Epithelial cell of prostate (primary cell): ENCODE measurements at regions not wholly inside any gene's neighbourhood (a gene's known extent, or its start where the extent isn't known, plus 50 kb on each side); places are given as distances from the start of the nearest gene placed in this dataset.

ENCODE experiments used
- DNase-seq: peaks from one replicate; pipeline ENCODE4 v3.0.0-alpha.2; 2011; ENCODE audit warnings: low read depth, low spot score
- H3K27ac ChIP-seq: fragments of 450-650 bp; 2 replicates; pipeline ENCODE4 v1.5.1; 2017; ENCODE audit warnings: mild to moderate bottlenecking

DNA sequence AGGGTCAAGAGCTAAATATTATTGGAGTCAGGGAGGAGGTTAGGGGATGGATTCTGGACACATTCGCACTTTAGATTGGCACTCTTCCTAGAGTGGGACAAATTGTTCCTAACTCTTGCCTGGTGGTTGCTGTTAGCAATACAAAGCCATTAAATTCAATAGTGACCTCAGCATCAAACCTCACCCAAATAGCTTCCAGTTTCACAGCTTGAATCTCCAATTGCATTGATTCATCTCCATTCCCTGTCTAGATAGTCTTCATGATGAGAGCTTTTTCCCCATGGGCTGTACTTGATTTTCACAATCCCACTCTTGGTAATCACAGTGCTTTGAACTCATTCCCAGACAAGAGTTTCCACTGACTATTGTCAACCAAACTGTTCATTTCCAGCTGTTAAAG lies 585.9 kb upstream of the SYT4 start:
- no peak overlapping the region for H3K27ac ChIP-seq
- DNase-seq = no peak

GRCh38 chr18:43866696-43867095 lies 589.4 kb upstream of the SYT4 start:
- no peak for DNase-seq
- no peak overlapping the region for H3K27ac ChIP-seq

DNA sequence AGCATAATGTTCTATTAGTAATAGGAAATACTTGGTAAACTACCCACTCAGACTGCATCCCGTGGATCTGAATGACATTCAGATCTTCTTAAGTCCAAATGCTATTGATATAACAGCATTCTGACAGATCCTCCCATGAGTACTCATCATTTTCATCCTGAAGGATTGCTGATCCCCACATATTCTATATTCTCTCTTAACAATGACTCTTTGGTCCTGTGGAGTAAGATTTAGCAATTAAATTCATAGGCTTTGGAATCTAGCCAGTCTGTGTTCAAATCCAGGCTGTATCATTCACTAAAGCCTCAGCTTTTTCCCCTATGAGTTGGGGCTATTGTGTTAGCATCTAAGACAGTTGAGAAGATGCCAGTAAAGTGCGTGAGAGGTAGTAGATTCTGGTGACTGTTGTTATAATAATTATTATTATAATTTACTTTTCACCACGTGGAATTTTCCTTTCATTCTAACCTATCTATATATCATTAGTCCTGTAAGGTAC lies 591.3 kb upstream of the SYT4 start:
- H3K27ac ChIP-seq = no peak overlapping the region
- DNase-seq = no peak

GRCh38 chr18:43869451-43870008 lies 592.2 kb upstream of the SYT4 start:
- no peak overlapping the region for H3K27ac ChIP-seq
- no peak for DNase-seq

- no peak overlapping the region for H3K27ac ChIP-seq
- DNase-seq = no peak
Observed at GRCh38 chr18:43870626-43871025, 593.3 kb upstream of the SYT4 start.

DNA sequence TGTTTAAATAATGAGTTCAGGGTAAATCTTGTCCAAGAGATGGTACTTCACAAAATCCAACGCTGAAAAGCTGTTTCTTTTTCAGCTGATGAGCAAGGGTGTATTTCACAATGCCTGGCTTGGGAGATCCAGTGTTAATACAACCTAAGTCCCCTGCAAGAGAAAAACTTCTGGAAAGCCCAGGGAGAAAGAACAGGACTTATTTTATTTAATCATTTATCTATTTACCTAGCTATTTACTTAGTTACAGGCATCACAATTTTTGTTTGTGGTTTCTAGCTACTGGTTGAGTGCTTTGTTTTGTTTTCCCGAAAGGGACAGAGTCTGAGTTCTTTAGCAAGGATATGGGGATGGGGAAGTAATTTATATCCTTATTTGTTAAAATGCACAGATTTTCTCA lies 598.2 kb upstream of the SYT4 start:
- no peak overlapping the region for H3K27ac ChIP-seq
- no peak for DNase-seq

GRCh38 chr18:43876286-43876685 lies 599.0 kb upstream of the SYT4 start:
- no peak overlapping the region for H3K27ac ChIP-seq
- no peak for DNase-seq

DNA sequence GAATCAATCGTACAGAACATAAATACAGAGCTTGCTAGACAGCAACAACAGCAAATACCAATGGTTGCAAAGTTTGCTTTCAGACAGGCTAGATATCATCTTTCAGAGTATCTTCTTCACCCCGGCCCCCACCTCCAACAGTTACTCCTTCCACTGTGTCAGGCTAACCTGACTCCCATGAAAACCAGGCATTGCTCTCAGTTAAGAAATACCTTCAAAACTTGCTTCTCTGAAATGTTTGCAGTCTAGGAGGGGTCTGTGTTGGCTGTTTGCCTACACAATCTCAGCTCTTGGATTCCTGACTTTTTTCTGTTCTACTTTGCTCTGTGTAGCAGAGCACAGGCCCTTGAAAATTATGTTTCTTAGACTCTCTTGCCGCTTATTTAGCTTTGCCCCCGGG lies 599.5 kb upstream of the SYT4 start:
- H3K27ac ChIP-seq = no peak overlapping the region
- no peak for DNase-seq

DNA sequence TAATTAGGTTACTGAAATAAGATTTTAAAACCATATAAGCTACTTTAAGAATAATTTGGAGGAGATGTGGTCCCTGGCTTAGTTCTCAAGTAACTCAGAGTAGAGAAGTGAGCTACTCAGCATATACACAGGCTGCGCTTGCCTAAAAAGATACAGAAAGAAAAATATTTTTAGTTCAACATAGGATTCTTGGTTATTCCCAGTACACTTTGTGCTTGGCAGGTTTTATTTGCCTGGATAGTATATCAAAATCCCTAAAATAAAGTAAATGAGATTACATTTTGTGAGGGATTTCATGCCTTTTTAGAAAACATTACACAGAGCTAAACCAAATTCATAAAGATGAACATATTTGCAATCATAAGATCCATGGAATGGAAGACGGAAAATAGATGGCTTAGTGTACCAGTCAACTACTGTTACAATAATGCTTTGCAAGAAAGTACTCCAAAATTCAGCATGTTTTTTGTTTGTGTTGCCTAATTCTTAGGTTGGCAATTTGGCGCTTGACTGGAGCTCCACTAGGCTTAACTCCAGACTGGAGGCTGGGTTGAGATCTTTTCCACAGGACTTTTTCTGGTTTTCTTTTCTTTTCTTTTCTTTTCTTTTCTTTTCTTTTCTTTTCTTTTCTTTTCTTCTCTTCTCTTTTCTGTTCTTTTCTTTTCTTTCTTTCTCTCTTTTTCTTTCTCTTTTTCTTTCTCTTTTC lies 600.5 kb upstream of the SYT4 start:
- DNase-seq = no peak
- no peak overlapping the region for H3K27ac ChIP-seq

GRCh38 chr18:43879415-43879814 lies 602.1 kb upstream of the SYT4 start:
- DNase-seq = no peak

GRCh38 chr18:43882358-43883055 lies 605.2 kb upstream of the SYT4 start:
- no peak for DNase-seq
- H3K27ac ChIP-seq = no peak overlapping the region

More at GRCh38 chr18:43879415-43879814, 602.1 kb upstream of the SYT4 start:
- H3K27ac ChIP-seq = no peak overlapping the region

DNA sequence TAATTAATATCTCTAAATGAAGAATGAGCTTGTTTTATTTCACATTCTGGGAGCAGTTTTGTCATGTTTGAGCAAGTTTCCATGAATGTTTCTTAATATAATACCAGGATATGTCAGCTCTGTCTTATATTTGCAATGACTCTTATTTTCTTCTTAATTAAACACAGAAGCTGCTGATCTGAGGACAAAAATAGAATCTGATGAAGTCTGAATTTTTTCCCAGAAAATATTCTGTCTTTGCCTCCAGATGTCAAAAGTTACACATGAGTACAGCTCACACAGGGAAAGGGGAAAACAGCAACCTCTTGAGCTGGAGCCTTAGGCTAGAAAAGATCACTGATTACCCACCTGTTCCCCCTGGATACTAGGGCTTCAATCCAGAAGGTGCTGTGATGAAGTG lies 606.6 kb upstream of the SYT4 start:
- no peak for DNase-seq
- H3K27ac ChIP-seq = no peak overlapping the region

DNA sequence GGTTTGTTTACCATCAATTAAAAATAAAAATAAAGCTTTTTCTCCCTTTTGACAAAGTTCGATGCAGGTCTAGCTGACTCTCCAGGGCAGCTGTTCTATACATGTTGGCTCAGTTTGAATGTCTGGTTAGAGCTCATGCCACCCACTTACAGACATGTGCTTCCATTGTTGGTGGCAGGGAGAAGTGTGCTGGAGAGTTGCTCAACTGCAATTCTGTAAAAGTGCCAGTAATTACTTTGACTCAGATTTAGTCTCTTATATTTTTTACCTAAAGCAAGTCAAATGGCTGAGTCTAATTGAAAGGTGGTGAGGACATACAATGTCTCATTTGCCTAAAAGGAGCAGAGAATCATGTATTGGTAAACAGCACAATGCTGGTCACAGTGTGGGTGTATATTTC lies 609.1 kb upstream of the SYT4 start:
- no peak overlapping the region for H3K27ac ChIP-seq
- no peak for DNase-seq

GRCh38 chr18:43887491-43887890 lies 610.2 kb upstream of the SYT4 start:
- no peak for DNase-seq
- no peak overlapping the region for H3K27ac ChIP-seq

DNA sequence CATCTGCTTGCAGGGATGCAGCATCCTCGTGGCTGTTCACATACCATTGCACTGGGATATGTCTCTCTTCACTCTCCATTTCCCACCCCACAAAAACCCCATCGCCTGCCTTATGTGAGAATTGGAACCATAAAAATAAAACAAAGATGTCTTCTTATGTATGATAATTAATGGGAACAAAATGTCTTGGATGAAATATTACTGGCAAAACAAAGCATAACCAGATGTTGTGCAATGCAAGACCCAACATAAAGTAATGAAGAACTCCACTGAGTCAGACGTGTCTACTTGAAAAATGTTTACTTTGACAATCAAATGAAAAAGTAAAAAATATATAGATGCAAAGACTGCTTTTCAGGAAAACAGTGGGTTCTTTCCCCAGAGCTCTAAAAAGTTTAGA lies 611.3 kb upstream of the SYT4 start:
- H3K27ac ChIP-seq = no peak overlapping the region

DNA sequence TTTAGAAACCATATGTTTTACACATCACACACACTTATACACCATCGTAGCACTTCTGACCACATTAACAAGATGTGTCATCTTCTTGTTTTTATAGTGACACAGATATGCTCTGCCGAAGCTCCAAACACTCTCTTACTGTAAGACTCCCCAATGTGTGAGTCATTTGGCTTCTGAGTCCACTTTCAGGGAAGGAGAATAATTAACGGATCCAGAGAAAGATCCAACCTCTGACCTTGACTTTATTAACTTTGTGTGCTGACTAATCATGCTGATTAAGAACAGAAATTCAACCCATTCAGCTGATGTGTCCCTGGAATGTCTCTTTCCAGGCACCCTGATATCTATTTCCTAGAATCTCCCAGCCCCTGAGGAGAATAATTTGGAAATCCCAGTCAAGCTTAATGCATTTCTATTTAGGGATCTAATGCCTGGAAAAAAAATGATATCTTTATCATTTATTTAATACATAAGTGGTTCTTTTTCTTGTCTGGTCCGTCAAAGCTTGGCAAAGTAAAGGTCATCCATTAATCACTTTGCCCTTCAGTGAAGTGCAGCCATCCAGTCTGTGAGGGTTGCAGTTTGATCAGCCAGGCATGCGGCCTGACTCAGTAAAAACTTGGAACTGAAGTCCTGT lies 615.8 kb upstream of the SYT4 start:
- peak; percentile 45 for DNase-seq
- no peak overlapping the region for H3K27ac ChIP-seq

More for the DNA sequence above, 611.3 kb upstream of the SYT4 start:
- no peak for DNase-seq

GRCh38 chr18:43904209-43904837 lies 627.0 kb upstream of the SYT4 start:
- no peak overlapping the region for H3K27ac ChIP-seq
- DNase-seq = no peak

- no peak for DNase-seq
- no peak overlapping the region for H3K27ac ChIP-seq
Observed at GRCh38 chr18:43914018-43914417, 636.7 kb upstream of the SYT4 start.

GRCh38 chr18:43916984-43917383 lies 639.7 kb upstream of the SYT4 start:
- no peak overlapping the region for H3K27ac ChIP-seq
- no peak for DNase-seq

DNA sequence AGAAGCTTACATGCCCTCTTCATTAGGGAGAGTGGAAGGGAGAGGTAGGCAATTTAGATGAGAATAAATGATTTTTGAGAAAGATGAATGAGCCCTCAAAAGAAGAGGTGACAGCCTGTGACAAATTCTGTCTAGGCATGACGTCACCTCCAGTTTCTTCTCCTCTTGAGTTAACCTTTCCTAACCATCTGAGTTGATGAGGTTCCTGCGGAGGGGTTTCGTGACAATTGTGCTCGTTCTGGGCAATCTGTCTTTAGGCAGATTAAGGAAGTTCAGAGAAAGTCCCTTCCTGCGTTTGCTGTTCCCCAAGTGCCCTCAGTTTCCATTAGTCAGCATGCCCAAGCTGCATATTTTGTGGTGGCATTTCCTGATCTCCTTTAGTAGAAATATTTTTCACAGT lies 640.2 kb upstream of the SYT4 start:
- no peak for DNase-seq
- no peak overlapping the region for H3K27ac ChIP-seq

GRCh38 chr18:43919551-43919950 lies 642.3 kb upstream of the SYT4 start:
- DNase-seq = no peak

More at GRCh38 chr18:43919551-43919950, 642.3 kb upstream of the SYT4 start:
- no peak overlapping the region for H3K27ac ChIP-seq
